ENCODE measurements at regions not wholly inside any gene's neighbourhood (a gene's known extent, or its start where the extent isn't known, plus 50 kb on each side); places are given as distances from the start of the nearest gene placed in this dataset.
A peak's percentile ranks its signal among the peaks of the same experiment; 100 is the strongest.

- H2AFZ ChIP-seq, result 0 out of 2 replicates have a peak overlapping the region, but pooled peaks have one; percentile 19
- no peaks in the 10 kb centered on the region for H3K9me2 ChIP-seq (ENCODE audit: insufficient read depth)
- no peaks in the 10 kb centered on the region for H3K9me3 ChIP-seq (ENCODE audit: low read depth)
- H3K4me2 ChIP-seq (ENCODE audit: unreplicated experiment), result no peak overlapping the region
- H3K9ac ChIP-seq, result no peak overlapping the region
- H3K4me1 ChIP-seq (ENCODE audit: insufficient read depth), result peaks cover 41% of the 10 kb centered on the region
- in situ Hi-C loops (cut with MboI), result no loop called here
- H3K27me3 ChIP-seq (replicated peaks; ENCODE audit: insufficient read depth), result no peaks in the 10 kb centered on the region
- peak overlapping the region; percentile 86 for H3K27ac ChIP-seq
- H3K4me3 ChIP-seq, result no peak overlapping the region
- no peak for DNase-seq
- 78 to 79% methylated on average over 2 of the region's 2 CpGs for WGBS, 2 experiments (ENCODE audit: low coverage in 1 of 2, low lambda C conversion rate in 2 of 2, missing lambda C conversion rate in 2 of 2)
- no peaks in the 10 kb centered on the region for H3K79me2 ChIP-seq (ENCODE audit: insufficient read depth)
- peaks cover 40% of the 10 kb centered on the region for H3F3A ChIP-seq (ENCODE audit: insufficient read depth)
- TF ChIP-seq EZH2 (IDR thresholded peaks at IDR 0.05; ENCODE audit: insufficient read depth, poor library complexity, severe bottlenecking) (no peak), EZH2phosphoT487 (IDR thresholded peaks at IDR 0.05; ENCODE audit: insufficient read depth, low read depth) (no peak)
- H3K36me3 ChIP-seq (ENCODE audit: low read depth), result no peaks in the 10 kb centered on the region
- no peaks in the 10 kb centered on the region for H4K20me1 ChIP-seq (ENCODE audit: insufficient read depth)
Measured at GRCh38 chr5:167732499-167732898, 558.9 kb upstream of the WWC1 start.

GRCh38 chr5:167736992-167737391, 554.5 kb upstream of the WWC1 start:
- H3K27ac ChIP-seq, result no peak overlapping the region
- H3K4me2 ChIP-seq (ENCODE audit: unreplicated experiment), result no peak overlapping the region
- DNase-seq, result no peak
- 72 to 75% methylated on average over 12 of the region's 12 CpGs for WGBS, 2 experiments (ENCODE audit: low coverage in 1 of 2, low lambda C conversion rate in 2 of 2, missing lambda C conversion rate in 2 of 2)
- H3K36me3 ChIP-seq (ENCODE audit: low read depth), result 0 out of 2 replicates have a peak, but pooled peaks cover 7% of the 10 kb centered on the region
- no peak overlapping the region for H2AFZ ChIP-seq
- H3K9ac ChIP-seq, result no peak overlapping the region
- no peaks in the 10 kb centered on the region for H4K20me1 ChIP-seq (ENCODE audit: insufficient read depth)
- H3K79me2 ChIP-seq (ENCODE audit: insufficient read depth), result no peaks in the 10 kb centered on the region
- peaks cover 9% of the 10 kb centered on the region for H3K4me1 ChIP-seq (ENCODE audit: insufficient read depth)
- no peaks in the 10 kb centered on the region for H3K9me2 ChIP-seq (ENCODE audit: insufficient read depth)
- H3K9me3 ChIP-seq (ENCODE audit: low read depth), result no peaks in the 10 kb centered on the region
- no peak overlapping the region for H3K4me3 ChIP-seq
- H3K27me3 ChIP-seq (replicated peaks; ENCODE audit: insufficient read depth), result no peaks in the 10 kb centered on the region
- peaks cover 7% of the 10 kb centered on the region; the same call in 1 of the 2 replicates for H3F3A ChIP-seq (ENCODE audit: insufficient read depth)
- TF ChIP-seq EZH2phosphoT487 (IDR thresholded peaks at IDR 0.05; ENCODE audit: insufficient read depth, low read depth) (no peak), EZH2 (IDR thresholded peaks at IDR 0.05; ENCODE audit: insufficient read depth, poor library complexity, severe bottlenecking) (no peak)
- in situ Hi-C loops (cut with MboI), result no loop called here

- WGBS, 2 experiments (ENCODE audit: low coverage in 1 of 2, low lambda C conversion rate in 2 of 2, missing lambda C conversion rate in 2 of 2), result 31 to 40% methylated on average over 4 of the region's 4 CpGs
- TF ChIP-seq EZH2 (IDR thresholded peaks at IDR 0.05; ENCODE audit: insufficient read depth, poor library complexity, severe bottlenecking) (no peak), EZH2phosphoT487 (IDR thresholded peaks at IDR 0.05; ENCODE audit: insufficient read depth, low read depth) (no peak)
- Histone ChIP-seq H3F3A (ENCODE audit: insufficient read depth) (peaks cover 17% of the 10 kb centered on the region), H3K4me1 (ENCODE audit: insufficient read depth) (peaks cover 23% of the 10 kb centered on the region), H3K4me3 (peak overlapping the region; percentile 26), H4K20me1 (ENCODE audit: insufficient read depth) (no peaks in the 10 kb centered on the region), H3K9me3 (ENCODE audit: low read depth) (no peaks in the 10 kb centered on the region), H3K79me2 (ENCODE audit: insufficient read depth) (no peaks in the 10 kb centered on the region), H2AFZ (peak overlapping the region; percentile 59), H3K27ac (peak overlapping the region; percentile 57), H3K4me2 (ENCODE audit: unreplicated experiment) (peak overlapping the region; percentile 76), H3K27me3 (replicated peaks; ENCODE audit: insufficient read depth) (no peaks in the 10 kb centered on the region), H3K9me2 (ENCODE audit: insufficient read depth) (no peaks in the 10 kb centered on the region), H3K36me3 (ENCODE audit: low read depth) (0 out of 2 replicates have a peak, but pooled peaks cover 5% of the 10 kb centered on the region), H3K9ac (peak overlapping the region; percentile 41)
- in situ Hi-C loops (cut with MboI), result no loop called here
- DNase-seq, result peak; percentile 86
Measured at GRCh38 chr5:167743695-167744464, 547.6 kb upstream of the WWC1 start.

- peaks cover 29% of the 10 kb centered on the region for H3K4me1 ChIP-seq (ENCODE audit: insufficient read depth)
- no peaks in the 10 kb centered on the region for H3K27me3 ChIP-seq (replicated peaks; ENCODE audit: insufficient read depth)
- no peak overlapping the region for H3K27ac ChIP-seq
- 85 to 87% methylated on average over 6 of the region's 6 CpGs for WGBS, 2 experiments (ENCODE audit: low coverage in 1 of 2, low lambda C conversion rate in 2 of 2, missing lambda C conversion rate in 2 of 2)
- no peak for DNase-seq
- peaks cover 21% of the 10 kb centered on the region for H3F3A ChIP-seq (ENCODE audit: insufficient read depth)
- no peaks in the 10 kb centered on the region for H3K36me3 ChIP-seq (ENCODE audit: low read depth)
- TF ChIP-seq EZH2phosphoT487 (IDR thresholded peaks at IDR 0.05; ENCODE audit: insufficient read depth, low read depth) (no peak), EZH2 (IDR thresholded peaks at IDR 0.05; ENCODE audit: insufficient read depth, poor library complexity, severe bottlenecking) (no peak)
- no peaks in the 10 kb centered on the region for H3K9me2 ChIP-seq (ENCODE audit: insufficient read depth)
- no peak overlapping the region for H2AFZ ChIP-seq
- H3K9ac ChIP-seq, result no peak overlapping the region
- H4K20me1 ChIP-seq (ENCODE audit: insufficient read depth), result no peaks in the 10 kb centered on the region
- no peak overlapping the region for H3K4me3 ChIP-seq
- H3K4me2 ChIP-seq (ENCODE audit: unreplicated experiment), result no peak overlapping the region
- in situ Hi-C loops (cut with MboI), result no loop called here
- H3K9me3 ChIP-seq (ENCODE audit: low read depth), result no peaks in the 10 kb centered on the region
- no peaks in the 10 kb centered on the region for H3K79me2 ChIP-seq (ENCODE audit: insufficient read depth)
Measured at GRCh38 chr5:167745868-167746267, 545.6 kb upstream of the WWC1 start.
